ENCODE measurements at regions not wholly inside any gene's neighbourhood (a gene's known extent, or its start where the extent isn't known, plus 50 kb on each side); places are given as distances from the start of the nearest gene placed in this dataset.

DNA sequence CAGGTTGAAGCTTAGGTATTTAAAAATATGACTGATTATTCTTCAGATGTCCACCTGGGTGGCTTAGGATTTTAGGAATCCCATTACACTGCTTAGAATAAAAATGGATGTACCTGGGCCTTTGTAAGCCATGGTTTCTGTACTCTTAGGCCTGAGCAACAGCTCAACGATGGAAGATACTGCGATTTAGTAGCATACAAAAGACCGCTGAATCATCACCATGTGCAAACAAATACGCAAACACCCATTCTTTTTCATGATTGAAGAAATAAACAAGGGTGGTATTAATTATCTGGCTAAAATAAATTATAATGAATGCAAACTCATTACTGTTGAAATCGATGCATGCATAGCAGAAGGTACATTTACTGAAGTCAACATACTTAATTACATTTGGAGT, 188.9 kb downstream of the ZNF330 start:
- no peak for DNase-seq

GRCh38 chr4:141410839-141411238, 190.1 kb downstream of the ZNF330 start:
- DNase-seq, result no peak

GRCh38 chr4:141411936-141412335, 191.2 kb downstream of the ZNF330 start:
- DNase-seq, result no peak

GRCh38 chr4:141413366-141413765, 192.7 kb downstream of the ZNF330 start:
- DNase-seq, result no peak

- no peak for DNase-seq
Measured at GRCh38 chr4:141415651-141416050, 195.0 kb downstream of the ZNF330 start.

- DNase-seq, result no peak
Measured at GRCh38 chr4:141416219-141416618, 195.5 kb downstream of the ZNF330 start.

GRCh38 chr4:141416677-141417363, 196.1 kb downstream of the ZNF330 start:
- no peak for DNase-seq

DNA sequence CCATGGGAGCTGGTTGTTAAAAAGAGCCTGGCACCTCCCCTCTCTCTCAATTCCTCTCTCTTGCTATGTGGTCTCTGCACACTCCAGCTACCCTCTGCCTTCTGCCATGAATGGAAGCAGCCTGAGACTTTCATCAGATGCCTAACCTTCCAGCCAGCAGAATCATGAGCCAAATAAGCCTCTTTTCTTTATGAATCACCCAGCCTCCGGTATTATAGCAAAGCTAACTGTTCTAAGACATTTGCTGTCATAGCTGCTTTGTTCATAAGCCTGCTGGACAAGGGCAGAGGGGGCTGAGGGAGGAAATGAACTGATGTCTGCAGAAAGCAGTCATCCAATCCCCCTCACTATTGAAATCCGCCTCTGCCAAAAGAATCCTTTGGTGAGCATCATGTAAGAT, 196.7 kb downstream of the ZNF330 start:
- DNase-seq, result no peak

DNA sequence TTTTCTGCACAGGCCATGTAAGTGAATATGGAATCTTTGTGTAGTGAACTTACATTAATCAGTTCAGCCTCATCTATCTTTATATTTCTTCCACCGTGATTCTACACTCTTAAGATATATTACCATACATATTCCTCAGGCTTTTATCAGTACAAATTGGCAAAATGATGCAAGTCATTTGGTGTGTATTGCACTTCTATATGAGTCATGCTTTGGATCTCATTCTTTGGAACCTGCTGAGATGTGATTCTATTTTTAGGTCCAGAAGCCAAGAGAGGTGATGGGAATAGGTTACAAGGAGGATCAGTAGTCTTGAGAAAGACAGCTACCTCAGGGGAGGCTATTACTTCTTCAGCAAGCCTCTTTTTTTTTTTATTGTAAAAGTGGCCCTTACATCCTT, 204.4 kb downstream of the ZNF330 start:
- no peak for DNase-seq

GRCh38 chr4:141427726-141428296, 207.1 kb downstream of the ZNF330 start:
- no peak for DNase-seq

DNA sequence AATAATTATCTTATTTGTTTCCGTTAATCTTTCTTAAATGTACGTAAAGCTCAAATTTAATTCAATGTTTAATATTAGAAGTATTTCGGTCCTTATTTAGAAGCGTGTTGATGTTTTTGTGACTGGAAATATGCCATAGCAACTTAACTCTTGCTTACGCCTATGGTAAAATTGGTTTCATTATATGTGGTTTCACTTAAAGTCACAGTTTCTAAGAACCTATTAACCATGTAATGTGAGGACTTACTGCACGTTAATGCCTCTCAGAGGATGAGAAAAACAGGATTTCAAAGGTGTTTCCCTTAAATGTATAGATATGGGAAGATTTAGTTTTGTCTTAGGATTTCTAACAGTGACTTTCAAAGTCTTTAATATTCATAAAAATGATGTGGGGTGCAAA, 206.4 kb upstream of the IL15 start:
- DNase-seq, result no peak

GRCh38 chr4:141430686-141431085, 205.7 kb upstream of the IL15 start:
- DNase-seq, result no peak

DNA sequence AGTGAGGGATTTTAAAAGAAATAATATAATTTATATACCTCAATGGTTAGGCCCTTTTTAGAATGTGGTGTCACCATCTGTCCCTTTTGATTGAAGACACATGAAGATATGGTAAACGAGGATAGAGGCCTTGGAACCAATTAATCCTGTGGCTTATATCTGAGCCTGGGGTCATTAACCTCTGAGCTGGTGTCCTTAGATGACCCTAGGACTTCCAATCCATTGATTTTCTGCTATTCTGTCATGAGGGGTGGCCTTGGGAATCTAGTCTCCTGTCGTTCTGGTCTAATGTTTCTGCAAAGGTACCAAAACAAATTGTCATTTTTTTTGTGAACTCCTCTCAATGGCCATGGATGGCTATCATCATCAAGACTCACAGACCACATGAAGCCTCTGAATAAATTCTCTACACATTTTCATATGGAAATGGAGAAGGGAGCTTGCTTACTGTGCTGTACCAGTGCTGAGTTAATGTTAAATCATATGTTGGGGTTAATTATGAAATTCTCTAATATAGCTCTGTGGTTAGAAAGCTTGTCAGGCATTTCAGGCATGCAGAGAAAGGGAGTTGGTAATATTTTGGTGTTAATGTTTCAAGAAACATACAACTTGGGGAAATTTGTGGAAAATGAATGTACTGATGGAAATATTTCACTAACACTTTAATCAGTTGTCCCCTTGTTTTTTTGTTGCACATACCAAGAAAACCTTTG, 204.2 kb upstream of the IL15 start:
- no peak for DNase-seq

DNA sequence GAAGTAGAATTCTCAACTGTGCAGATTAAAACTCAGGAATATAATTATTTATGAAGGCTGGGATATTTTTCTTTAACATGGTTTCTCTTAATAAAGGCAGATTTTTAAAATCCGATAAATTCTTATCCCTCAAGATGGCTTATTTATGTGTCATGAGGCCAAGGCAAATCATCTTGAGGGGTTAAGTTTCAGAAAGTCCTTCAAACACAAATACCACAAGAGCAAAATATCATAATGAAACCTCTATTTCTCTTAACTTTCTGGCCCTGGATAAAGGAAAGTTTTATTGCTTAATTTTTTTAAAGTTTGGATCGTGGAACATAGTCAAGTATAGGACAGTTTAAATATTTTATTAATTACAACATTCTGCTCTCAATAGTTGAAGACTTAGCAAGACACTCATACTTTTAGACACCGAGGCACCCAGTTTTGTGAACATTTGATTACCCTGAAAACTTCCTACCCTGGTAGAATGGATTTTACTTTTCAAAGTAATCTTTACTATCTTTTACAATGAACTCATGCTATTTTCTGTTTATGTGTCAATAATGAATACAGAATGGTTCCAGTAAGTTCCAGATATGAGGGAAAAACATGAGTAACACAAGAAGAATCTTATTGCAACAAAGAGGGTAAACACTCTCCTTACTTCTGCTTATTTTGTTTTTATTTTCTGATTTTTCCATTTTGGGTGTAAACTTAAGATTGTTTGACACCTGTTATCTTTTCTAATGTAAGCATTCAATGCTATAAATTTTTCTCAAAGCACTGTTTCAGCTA, 200.7 kb upstream of the IL15 start:
- DNase-seq, result no peak

GRCh38 chr4:141439223-141439622, 197.2 kb upstream of the IL15 start:
- no peak for DNase-seq

DNA sequence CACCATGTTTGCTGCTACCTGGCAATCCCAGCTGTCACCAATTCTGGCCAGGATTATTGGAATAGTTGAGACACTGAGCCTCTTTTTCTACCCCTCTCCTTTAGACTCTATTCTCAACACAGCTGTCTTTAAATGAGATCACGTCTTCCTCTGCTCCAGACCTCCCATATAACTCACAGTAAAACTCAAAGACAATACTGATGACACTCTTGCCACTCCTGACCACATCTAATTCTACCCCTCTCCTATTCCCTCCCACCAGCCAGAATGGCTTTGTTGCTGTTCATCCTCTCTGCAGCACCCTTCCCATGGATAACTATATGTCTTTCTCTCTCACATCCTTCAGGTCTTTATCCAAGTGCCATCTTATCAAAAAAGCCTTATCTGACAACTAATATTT, 188.6 kb upstream of the IL15 start:
- no peak for DNase-seq

GRCh38 chr4:141448490-141448889, 187.9 kb upstream of the IL15 start:
- no peak for DNase-seq

DNA sequence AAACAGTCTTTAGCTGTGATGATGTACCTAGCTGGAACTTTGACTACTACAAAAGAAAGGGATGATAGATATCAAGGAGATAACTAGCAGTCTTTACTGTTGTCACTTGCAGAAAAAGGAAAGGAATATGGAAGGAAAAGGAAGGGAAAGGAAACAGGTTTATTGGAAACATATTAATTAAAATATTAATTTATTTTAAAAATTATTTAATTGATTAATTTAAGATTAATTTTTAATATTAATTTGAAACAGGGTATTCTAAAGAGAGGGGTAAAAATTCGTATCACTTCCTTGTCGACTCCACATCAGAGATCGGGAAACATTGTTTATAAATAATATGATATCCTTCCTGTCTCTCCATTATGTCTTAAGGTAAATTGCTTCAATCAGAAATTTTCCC, 186.5 kb upstream of the IL15 start:
- DNase-seq, result no peak

DNA sequence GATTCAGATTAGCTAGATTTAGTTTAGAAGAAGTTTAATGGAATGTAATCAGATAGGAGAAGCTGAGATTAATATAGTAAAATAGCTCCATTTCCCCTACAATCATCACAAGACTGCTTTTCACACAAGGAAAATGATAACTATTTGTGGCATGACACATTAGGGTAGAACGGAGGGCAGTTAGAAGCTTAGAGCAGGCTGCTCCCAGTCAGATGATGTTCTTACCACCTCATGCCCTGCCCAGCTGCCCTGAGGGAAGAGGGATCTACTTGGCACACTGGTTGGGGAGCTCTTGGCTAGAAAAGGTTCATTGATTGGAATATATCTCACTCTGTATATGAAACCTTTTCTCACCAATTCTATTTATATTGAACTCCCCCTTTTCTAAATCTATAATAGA, 180.7 kb upstream of the IL15 start:
- no peak for DNase-seq

GRCh38 chr4:141457653-141458052, 178.7 kb upstream of the IL15 start:
- DNase-seq, result no peak

- no peak for DNase-seq
Measured at GRCh38 chr4:141458501-141458900, 177.9 kb upstream of the IL15 start.

- DNase-seq, result no peak
Measured at GRCh38 chr4:141459020-141459419, 177.4 kb upstream of the IL15 start.

- DNase-seq, result no peak
Measured at GRCh38 chr4:141462361-141462760, 174.0 kb upstream of the IL15 start.

DNA sequence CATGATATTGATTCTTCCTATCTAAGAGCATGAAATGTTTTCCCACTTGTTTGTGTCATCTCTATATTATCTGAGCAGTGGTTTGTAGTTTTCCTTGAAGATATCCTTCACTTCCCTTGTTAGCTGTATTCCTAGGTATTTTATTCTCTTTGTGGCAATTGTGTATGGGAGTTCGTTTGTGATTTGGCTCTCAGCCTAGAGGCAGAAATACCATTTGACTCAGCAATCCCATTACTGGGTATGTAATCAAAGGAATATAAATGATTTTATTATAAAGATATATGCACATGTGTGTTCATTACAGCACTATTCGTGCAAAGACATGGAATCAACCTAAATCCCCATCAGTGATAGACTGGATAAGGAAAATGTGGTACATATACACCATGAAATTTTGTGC, 172.7 kb upstream of the IL15 start:
- DNase-seq, result no peak
